Activated CD8-positive, alpha-beta T cell treated with anti-CD3 and anti-CD28 coated beads for 36 hours (primary cell): ENCODE measurements at regions not wholly inside any gene's neighbourhood (a gene's known extent, or its start where the extent isn't known, plus 50 kb on each side); places are given as distances from the start of the nearest gene placed in this dataset.

Source experiments
- ATAC-seq: fragments of 200-7000 bp; cut with Tn5 transposase; one replicate; pipeline ENCODE4 v1.10.0; 2021; ENCODE audit warnings: mild to moderate bottlenecking, moderate library complexity
- CTCF ChIA-PET: fragments of 350-600 bp; sonication (Branson Sonifier 250); formaldehyde crosslinking; loops from one replicate; lab custom pipeline; 2021; ENCODE audit warnings: antibody characterized with exemption; lab: Charles Lee
- POLR2A ChIA-PET: fragments of 350-600 bp; sonication (Branson Sonifier 250); formaldehyde crosslinking; loops from one replicate; lab custom pipeline; 2021; ENCODE audit warnings: antibody characterized with exemption; lab: Charles Lee
- DNase-seq: peaks from one replicate; pipeline ENCODE4 v3.0.0-alpha.2; 2020
- H3K27ac Mint-ChIP-seq: one replicate; pipeline ENCODE4 v1.8.0; 2021; ENCODE audit warnings: mild to moderate bottlenecking, mixed read lengths
- H3K27me3 Mint-ChIP-seq: one replicate; pipeline ENCODE4 v1.8.0; 2021; ENCODE audit warnings: mixed read lengths
- H3K36me3 Mint-ChIP-seq: one replicate; pipeline ENCODE4 v1.8.0; 2021; ENCODE audit warnings: low read depth, mixed read lengths
- H3K4me1 Mint-ChIP-seq: one replicate; pipeline ENCODE4 v1.8.0; 2021; ENCODE audit warnings: low read depth, mixed read lengths
- H3K4me3 Mint-ChIP-seq: one replicate; pipeline ENCODE4 v1.8.0; 2021; ENCODE audit warnings: mild to moderate bottlenecking, moderate library complexity, mixed read lengths
- H3K9me3 Mint-ChIP-seq: one replicate; pipeline ENCODE4 v1.8.0; 2021; ENCODE audit warnings: mixed read lengths
- intact Hi-C: fragments of 100-400 bp; cut with micrococcal nuclease; formaldehyde crosslinking; loops from one replicate; pipeline ENCODE4 v1.10.0; 2022
- TF ChIP-seq, protein P1 (sequence below): fragments of 200-600 bp; IDR thresholded peaks from one replicate; pipeline ENCODE4 v1.8.0; 2022; ENCODE audit warnings: antibody characterized with exemption, mild to moderate bottlenecking

DNA sequence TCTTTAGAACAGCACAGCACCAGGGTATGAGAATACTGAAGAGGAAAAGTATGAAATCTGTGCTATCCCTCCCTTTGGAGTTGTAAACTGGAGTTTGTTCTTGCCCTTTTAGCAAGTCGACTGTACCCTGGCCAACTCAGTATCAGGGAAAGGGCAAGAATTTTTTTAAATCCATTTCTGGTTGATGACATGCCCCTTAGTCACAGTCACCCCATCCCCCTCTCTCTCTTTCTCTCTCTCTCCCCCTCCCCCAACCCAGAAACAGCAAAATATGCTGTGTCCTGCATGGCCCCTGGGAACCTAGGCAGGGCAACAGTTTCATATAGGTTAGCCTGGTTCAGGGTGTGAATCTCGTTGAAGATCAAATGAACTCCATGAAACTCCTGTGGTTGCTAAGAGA is 177.7 kb upstream of the ADO start:
- ChIA-PET POLR2A (no interaction called here), CTCF (interaction anchor here (1.7 kb wide), 1 partner anchor 191 kb away, joined by 5 read pairs; no protein-coding TSS in a partner anchor)
- DNase-seq = peak; percentile 44
- no peak overlapping the region for H3K4me3 Mint-ChIP-seq
- peaks cover 12% of the 10 kb centered on the region for H3K4me1 Mint-ChIP-seq
- peak; percentile 83 for ATAC-seq
- no peaks in the 10 kb centered on the region for H3K36me3 Mint-ChIP-seq
- H3K27me3 Mint-ChIP-seq = no peaks in the 10 kb centered on the region
- TF ChIP-seq, protein P1, sequence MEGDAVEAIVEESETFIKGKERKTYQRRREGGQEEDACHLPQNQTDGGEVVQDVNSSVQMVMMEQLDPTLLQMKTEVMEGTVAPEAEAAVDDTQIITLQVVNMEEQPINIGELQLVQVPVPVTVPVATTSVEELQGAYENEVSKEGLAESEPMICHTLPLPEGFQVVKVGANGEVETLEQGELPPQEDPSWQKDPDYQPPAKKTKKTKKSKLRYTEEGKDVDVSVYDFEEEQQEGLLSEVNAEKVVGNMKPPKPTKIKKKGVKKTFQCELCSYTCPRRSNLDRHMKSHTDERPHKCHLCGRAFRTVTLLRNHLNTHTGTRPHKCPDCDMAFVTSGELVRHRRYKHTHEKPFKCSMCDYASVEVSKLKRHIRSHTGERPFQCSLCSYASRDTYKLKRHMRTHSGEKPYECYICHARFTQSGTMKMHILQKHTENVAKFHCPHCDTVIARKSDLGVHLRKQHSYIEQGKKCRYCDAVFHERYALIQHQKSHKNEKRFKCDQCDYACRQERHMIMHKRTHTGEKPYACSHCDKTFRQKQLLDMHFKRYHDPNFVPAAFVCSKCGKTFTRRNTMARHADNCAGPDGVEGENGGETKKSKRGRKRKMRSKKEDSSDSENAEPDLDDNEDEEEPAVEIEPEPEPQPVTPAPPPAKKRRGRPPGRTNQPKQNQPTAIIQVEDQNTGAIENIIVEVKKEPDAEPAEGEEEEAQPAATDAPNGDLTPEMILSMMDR = no peak
- intact Hi-C loops = no loop called here
- H3K9me3 Mint-ChIP-seq = peaks cover 1% of the 10 kb centered on the region
- no peak overlapping the region for H3K27ac Mint-ChIP-seq

DNA sequence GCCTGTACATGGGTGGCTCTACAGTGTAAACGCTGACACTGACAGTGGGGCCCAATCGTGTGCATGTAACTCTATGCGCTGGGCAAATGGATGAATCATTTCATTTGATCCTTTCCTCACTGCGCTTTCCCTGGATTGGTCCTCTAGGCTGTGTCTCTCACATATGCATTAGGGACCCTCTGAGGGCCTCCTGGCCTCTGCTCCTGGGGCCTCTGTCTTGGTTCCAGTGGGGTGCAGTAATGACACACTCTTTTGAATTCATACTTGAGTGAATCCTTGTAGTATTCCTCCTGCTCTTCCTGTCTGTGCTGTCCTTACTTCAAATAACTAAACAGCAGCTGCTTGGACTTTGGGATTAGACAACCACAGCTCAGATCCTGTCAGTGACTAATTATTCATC is 176.5 kb upstream of the ADO start:
- intact Hi-C loops = no loop called here
- H3K4me3 Mint-ChIP-seq = no peak overlapping the region
- no peak overlapping the region for H3K27ac Mint-ChIP-seq
- TF ChIP-seq, protein P1 = no peak
- ChIA-PET CTCF (interaction anchor here (1.2 kb wide), 1 partner anchor 13 kb away, joined by 3 read pairs; no protein-coding TSS in a partner anchor), POLR2A (interaction anchor here (1.1 kb wide), 1 partner anchor 10 kb away, joined by 3 read pairs; no protein-coding TSS in a partner anchor)
- peaks cover 21% of the 10 kb centered on the region for H3K4me1 Mint-ChIP-seq
- peaks cover 3% of the 10 kb centered on the region for H3K9me3 Mint-ChIP-seq
- no peaks in the 10 kb centered on the region for H3K27me3 Mint-ChIP-seq
- no peaks in the 10 kb centered on the region for H3K36me3 Mint-ChIP-seq
- ATAC-seq (no peak), DNase-seq (no peak)

DNA sequence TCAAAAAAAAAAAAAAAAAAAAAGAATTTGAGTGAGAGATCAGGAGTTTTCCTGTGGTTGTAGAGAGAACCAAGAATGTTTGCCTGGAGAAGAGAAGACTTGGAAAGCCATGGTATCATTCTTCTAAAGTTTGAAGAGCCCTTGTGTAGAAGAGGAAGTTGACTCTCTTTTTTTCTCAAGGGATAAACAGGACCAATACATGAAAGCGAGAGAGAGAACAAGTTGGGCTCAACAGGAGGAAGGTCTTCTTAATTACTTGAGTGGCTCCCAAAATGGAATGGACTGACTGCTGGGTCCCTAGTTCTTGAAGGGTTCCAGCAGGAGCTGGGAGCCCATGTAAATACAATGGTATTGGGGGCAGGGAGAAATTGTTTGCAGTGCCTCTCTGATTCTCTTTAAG is 173.3 kb upstream of the ADO start:
- intact Hi-C loops = no loop called here
- ChIA-PET POLR2A (interaction anchor here (0.8 kb wide), 1 partner anchor 11 kb away, joined by 3 read pairs; no protein-coding TSS in a partner anchor), CTCF (no interaction called here)

DNA sequence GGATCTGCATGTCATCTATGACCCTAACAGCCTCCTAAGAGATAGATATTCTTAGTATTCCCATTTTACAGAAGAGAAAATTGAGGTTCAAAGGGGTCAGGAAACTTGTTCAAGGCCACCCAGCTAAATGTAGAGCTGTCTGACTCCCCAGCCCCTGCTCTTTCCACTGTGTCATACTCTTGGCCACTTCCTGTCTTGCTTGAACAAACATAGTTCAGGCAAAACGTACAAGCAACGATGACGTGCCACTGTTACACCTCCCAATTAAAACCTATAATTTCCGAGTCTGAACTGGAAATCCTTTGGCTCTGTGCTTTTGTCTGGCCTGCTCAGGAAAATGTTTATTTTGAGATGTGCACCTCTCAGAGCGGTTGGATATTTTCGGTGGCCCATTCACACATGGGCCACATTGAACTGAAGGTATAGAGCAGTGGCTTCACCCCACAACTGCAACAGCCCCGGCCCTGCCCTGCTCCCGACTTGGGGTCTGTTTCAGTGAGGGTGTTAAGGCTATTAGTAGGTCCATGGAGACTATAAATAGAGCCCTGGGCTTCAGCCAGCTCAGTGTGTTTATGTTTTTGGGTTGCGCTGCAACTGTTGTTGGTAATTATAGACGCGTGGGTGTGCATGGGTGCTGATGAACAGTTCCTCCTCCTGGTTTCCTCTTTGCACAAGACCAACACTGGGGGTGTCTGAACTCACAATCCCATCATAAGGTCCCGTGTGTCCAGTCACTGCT is 172.3 kb upstream of the ADO start:
- peaks cover 22% of the 10 kb centered on the region for H3K4me1 Mint-ChIP-seq
- TF ChIP-seq, protein P1 = no peak
- ChIA-PET POLR2A (interaction anchor here (0.6 to 1.1 kb wide), 2 partner anchors 12 to 28 kb away, joined by 3 read pairs; no protein-coding TSS in a partner anchor), CTCF (interaction anchor here (1.1 kb wide), 1 partner anchor 49 kb away, joined by 3 read pairs; no protein-coding TSS in a partner anchor)
- peak; percentile 77 for ATAC-seq
- peak overlapping the region; percentile 86 for H3K27ac Mint-ChIP-seq
- H3K9me3 Mint-ChIP-seq = peaks cover 3% of the 10 kb centered on the region
- intact Hi-C loops = no loop called here
- no peaks in the 10 kb centered on the region for H3K27me3 Mint-ChIP-seq
- H3K36me3 Mint-ChIP-seq = no peaks in the 10 kb centered on the region
- DNase-seq = peak; percentile 76
- H3K4me3 Mint-ChIP-seq = no peak overlapping the region

More for the DNA sequence above, 173.3 kb upstream of the ADO start:
- no peaks in the 10 kb centered on the region for H3K36me3 Mint-ChIP-seq
- no peak overlapping the region for H3K4me3 Mint-ChIP-seq
- DNase-seq (no peak), ATAC-seq (no peak)
- H3K4me1 Mint-ChIP-seq = peaks cover 28% of the 10 kb centered on the region
- no peak overlapping the region for H3K27ac Mint-ChIP-seq
- no peaks in the 10 kb centered on the region for H3K27me3 Mint-ChIP-seq
- TF ChIP-seq, protein P1 = no peak
- H3K9me3 Mint-ChIP-seq = peaks cover 3% of the 10 kb centered on the region

DNA sequence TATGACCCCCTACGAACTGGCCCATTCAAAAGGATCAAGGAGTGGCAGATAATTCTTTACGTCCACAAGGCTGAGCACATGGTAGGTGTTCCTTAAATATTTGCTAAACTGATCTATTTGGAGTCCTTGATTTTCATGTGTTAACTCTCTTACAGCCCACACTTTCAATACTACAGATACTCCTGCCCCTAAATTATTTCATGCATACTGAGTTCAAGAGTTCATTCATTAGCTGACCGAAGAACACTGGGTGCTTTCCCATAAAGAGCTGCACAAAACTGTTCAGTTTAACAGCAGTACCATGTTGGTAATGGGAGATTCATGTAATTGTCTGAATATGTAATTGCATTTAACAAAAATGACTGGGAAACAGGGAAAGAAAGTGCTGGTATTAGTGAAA is 170.5 kb upstream of the ADO start:
- ATAC-seq = no peak
- TF ChIP-seq, protein P1 = no peak
- Mint-ChIP-seq H3K4me3 (no peak overlapping the region), H3K9me3 (peaks cover 3% of the 10 kb centered on the region), H3K27me3 (no peaks in the 10 kb centered on the region), H3K4me1 (peaks cover 20% of the 10 kb centered on the region), H3K36me3 (no peaks in the 10 kb centered on the region), H3K27ac (no peak overlapping the region)
- no peak for DNase-seq
- intact Hi-C loops = no loop called here
- CTCF ChIA-PET = interaction anchor here (1.1 to 1.4 kb wide), 2 partner anchors 45 to 183 kb away, joined by 3 to 6 read pairs; no protein-coding TSS in a partner anchor
- POLR2A ChIA-PET = no interaction called here
